Inflammatory macrophage (primary cell): ENCODE measurements at regions not wholly inside any gene's neighbourhood (a gene's known extent, or its start where the extent isn't known, plus 50 kb on each side); places are given as distances from the start of the nearest gene placed in this dataset.
A peak's percentile ranks its signal among the peaks of the same experiment; 100 is the strongest.

ENCODE experiments used
- DNase-seq, 2 donors: peaks; one replicate each; pipeline ENCODE4 v3.0.0-alpha.2; 2020 to 2022

DNA sequence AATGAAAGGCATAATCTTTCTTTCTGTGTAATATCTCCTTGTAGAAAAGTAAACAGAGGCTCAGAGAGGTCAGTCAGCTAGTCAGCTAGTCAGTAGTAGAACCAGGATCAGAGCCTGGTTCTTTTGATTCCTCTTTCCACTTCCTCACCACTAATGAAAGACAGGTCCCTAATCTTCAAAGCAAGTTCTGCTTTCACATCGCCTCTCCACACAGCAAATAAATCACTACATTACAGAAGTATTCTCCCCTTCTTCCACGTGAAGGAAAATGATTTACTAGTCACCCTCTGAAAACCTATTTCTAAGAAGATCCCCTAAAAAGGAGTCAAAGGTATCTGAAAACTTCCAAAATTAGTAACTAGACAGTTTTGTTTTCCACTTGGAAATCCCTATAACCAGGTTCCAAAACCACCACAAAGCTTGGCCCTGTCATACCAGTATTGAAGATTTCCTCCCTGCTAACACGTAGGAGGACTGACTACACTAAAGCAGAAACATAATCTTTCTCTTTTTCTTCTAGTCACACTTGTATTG, 140.5 kb upstream of the TARS1 start:
- peak; percentile 68 to 77 for DNase-seq

DNA sequence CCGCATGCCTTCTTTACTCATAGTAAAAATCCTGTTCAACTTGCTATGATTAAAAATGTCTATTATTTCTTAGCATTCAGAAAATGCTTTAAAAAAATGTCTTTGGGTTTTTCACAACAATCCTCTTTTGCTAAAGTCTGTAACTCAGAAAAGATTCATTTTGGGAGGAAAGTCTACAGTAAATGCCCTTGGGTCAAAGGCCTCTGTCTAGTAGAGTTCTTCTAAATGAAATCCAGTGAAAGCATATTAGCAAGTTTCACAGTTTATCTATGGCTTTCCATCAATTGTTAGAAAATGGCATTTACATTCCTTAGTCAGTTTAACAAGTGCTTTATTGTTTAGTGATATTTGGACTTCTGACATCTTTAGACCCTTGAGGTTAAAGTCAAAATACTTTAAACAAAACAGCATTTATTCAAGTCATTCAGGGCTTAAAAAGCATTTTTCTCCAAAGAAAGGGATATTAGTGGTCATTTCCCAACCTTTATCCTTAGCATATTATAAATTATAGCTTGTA, 137.1 kb upstream of the TARS1 start:
- DNase-seq: no peak

DNA sequence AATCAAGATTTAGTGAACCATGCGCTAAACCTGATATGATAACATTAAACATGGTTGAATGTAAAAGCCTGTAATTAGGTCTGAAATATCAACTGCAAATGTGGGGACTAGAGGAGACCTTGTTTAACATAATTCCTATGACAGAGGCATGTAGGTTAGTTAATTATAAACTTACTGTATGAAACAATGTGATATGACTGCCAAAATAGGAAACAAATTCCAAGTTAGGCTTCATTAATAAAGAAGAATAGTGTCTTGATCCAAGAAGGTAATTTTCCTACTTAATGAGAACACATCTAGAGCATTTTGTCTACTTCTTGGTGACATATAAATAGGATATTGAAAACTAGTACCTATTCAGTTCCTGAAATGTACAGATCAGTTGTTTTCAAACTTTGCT, 136.2 kb upstream of the TARS1 start:
- no peak for DNase-seq

DNA sequence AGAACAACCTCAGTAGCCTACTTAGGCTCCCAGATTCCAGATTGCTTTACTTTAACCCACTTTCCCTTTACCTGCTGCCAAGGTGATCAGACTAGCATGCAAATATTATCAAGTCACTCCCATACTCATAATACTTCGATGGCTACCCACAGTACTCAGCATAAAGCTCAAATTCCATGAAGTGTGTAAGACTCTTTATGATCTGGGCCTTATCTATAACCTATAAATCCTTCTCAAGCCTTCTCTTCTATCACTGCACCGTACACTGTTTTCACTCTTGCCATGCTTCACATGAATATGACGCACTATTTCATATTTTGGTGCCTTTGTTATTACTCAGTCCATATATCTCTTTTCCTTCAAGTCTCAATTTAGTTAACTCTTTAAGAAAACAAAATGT, 135.2 kb upstream of the TARS1 start:
- DNase-seq: no peak

DNA sequence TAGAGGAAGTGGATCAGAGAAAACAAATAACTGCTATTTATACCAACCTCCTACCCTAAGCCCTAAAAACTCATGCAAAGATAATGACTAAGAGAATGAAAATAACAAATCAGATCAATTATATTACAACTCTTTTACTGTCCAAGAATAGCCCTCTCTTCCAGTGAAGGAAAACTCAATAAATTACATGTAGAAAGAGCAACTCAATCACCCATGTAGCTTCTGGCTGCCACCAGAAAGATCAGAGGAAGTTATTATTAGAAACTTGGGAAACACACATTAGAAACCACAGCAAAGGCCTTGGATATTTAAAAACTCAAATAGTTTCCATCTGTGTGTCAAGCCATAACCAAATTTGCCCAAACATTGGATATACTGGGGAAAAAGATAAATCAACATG, 134.0 kb upstream of the TARS1 start:
- no peak for DNase-seq

DNA sequence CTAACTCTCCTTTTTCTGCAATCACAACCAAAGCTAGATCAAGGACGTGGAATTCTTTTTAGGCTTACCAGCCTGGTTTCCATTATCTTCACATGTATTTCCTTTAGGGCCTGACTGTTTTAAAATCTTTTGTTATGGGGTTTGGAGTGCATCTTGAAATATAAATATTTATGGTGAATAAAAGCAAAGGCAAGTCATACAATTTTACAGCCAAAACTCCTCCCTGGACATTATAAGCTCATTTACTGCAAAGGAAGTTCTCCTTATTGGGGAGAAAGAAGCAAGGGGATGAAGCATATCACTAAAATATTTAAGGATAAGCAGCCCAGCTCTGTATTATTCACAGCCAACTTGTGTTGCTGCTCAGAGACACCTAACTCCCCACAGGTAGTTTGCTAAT, 132.2 kb upstream of the TARS1 start:
- no peak for DNase-seq

DNA sequence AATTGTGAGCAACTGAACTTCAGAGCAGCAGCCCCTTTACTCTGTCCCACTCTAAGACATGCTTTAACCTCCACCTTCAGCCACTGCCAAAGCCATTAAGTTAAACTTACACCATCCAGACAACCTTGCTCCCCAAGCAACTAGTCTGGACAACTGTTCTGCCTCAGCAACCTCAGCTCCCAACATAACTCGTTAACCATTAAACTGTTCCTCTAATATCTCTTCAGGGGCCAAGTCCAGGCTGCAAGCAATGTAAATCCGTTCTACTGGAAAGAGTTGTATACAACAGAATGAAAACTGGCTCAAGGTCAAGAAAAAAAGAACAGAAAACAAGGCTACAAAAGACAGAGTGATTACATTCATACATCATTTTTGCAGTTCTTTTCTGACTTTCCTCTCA, 131.7 kb upstream of the TARS1 start:
- DNase-seq: no peak

DNA sequence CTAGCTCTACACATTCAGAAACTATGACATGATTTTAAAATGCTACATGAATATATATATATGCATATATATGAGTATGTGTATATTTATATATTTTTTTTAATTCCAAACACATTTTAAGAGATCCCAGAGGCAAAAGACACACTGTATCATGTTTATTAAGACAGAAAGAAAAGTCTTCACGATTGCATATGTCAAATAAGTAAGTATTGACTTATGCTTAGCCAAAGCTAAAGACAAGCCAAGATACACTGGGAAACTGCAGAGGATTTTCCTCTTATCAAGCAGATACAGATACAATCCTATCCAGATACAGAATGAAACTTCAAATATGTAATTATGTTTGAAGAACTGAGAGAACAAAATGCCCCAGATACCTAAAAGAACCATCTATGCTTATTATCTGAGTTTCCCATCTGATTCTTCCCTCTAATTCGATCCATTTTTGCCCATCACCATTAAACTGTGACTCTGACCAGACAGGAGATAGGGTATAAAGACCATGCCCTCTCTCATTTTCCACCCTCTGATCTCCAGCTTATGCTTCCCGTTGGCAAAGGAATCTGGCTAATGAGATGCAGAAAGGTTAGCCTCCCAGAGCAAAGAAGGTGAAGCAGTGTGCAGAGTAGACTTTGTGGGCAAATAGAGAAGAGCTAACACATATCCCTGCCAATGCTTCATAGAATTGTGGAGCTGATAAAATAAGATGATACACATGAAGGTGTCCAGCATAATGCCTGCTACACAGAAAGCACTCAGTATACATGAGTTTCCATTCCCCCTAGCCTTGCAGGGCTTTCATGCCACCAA, 131.0 kb upstream of the TARS1 start:
- no peak for DNase-seq

DNA sequence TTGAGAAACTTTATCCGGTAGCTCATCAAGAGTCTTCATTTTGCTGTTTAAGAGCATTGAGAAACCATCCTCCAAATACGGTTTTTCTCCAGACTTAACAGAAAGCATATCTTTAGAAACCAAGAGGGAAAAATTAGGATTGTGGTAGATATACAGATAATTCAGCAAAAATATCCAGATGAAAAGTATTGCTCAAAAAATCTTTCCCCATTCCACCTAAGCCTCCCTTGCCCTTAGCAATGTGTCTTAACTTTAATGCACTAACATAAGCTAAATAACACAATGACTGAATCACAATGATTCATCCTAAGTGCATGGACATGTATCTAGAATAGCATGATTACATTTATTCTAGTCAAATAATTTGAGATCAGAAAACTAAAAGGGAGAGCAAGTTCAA, 130.3 kb upstream of the TARS1 start:
- DNase-seq: no peak

DNA sequence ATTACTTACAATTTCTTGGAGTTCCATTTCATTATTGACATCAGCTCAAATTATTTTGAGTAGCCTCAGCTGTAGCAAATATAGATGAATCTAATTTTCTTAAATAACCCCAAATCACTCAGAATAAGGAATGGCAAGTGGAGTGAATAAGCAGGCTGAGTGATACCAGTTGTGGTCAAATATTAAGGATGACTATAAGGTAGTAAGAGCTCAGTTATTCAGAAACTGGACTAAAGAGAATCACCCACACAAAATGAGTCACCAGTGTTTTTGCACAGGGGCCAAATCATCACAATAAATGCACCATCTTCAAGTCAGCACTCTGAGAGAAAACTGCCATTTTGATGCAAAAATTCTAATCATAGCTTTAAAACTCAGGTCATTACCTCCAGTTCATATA, 128.9 kb upstream of the TARS1 start:
- DNase-seq: peak in 1 of 2 donors; percentile 44

DNA sequence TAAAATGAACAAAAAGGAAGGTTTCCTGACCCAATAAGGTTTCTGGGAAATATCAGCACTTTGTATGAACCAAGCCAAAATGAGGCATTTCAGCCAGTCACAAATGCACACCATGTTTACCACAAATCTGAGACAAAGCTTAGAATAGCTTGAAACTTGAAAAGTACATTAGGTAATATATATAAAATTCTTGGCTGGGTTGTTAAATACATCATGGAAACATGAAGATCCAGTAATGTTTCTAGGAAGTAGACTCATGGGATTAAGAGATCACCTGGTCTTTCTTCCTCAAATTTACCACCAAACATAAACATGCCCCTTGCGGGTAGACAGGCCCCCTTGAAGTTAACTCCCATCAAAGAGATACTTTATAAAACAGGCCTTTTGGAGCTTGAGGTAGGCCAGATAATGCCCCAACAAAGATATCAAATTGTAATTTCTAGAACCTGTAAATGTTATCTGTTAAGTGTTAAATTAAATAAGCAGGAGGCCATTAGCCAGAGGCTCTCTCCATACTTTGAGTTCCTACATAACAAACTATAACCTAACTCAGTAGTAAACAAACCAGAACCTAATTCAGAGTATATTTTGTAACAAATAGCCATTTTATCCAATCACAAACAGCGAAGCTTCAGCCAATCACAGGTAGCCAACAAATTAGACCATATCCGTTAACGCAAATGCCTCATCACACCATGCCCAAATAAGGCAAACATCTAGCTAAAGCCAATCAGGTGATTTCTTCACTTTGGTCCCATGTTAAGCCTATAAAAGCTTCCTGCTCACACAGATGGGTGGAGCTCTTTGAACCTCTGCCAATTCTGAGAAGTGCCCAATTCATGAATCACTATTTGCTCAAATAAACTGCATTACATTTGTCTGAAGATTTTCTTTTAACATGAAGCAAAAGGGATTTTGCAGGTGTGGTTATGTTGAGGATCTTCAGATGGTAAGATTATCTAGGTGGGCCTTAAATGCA, 127.9 kb upstream of the TARS1 start:
- no peak for DNase-seq

DNA sequence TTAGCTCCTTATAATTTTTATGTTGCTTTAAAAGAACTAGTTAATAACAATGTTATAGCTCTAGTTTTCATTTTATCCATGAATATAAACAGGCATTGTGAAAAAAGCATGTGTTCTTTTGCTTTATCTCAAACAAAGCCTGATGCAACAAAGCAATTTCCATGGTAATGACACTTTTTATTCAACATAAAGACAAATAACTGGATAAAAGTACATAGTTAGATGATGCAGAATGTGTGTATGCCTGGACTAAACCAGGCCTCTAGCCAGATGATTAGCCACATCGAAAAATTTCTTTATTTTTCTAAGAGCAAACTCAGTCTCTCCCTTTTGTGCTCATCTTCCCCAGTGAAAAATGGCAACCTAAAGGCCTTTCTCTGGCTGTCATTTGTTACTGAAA, 125.6 kb upstream of the TARS1 start:
- no peak for DNase-seq

DNA sequence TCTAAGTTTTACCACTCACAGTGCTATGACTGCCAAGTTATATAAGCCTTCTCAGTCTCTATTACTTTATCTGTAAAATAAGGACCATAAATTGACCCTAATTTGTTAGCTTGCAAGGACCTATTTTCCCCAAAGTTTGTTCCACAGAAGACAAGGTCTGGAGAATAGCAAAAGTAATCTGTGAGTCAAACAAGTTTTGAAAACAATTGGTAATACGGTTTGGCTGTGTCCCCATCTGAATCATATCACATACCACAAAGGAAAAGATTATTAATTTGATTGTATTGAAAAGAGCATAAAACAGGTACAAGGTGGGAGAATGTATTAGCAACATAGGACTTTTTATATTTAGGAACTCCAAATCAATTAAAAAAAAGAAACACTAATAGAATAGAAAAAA, 124.0 kb upstream of the TARS1 start:
- no peak for DNase-seq

DNA sequence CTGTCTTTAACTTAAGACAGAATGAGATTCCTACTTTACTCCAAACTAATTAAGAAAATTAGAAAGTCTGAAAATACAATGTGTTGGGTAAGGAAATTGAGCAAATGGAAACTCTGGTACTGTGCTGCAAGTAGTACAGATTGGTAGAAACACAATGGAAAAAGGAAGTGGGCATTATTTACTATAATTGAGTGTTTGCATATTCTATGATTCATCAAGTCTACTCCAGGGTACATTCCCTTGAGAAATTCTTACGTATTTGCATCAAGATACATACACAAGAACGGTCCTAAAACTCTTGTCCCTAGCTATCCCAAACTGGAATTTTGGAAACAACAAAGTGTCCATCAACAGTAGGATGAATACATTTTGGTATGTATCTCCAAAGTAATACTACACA, 123.5 kb upstream of the TARS1 start:
- no peak for DNase-seq

DNA sequence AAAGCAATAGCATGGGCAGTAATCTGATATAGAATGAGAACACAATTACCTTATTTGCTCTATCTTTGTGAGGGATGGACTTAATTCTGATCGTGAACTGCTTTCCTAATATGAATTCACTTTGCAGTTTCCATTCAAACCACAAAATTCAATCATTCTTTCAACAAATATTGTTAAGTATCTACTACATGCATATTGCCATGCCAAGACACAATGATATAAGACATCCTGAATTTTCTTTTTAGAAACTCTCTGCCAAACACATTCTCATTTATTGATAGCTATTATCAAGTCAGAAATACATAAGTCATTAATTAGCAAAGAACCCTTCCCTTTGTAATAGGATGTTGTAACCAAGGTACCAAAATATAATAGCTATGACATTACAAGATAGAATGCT, 121.6 kb upstream of the TARS1 start:
- no peak for DNase-seq

DNA sequence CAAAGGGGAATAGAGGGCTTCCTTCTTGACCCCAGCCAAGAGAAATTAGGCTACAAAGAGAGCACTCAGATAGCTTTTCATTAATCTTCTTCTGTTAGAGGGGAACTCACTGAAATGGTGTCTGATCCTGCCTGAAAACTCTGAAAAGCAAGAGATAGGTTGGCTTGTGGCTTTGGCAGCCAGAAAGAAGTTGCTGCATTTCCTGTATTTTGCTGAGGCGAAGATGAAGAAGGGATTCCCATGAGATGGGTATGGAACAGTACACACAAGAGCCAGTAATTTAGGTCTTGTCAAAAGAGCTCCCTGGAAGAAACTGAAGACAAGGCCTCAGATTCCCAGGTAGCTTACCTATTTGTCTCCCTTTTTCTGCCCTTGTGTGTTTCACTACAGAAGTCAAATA, 120.9 kb upstream of the TARS1 start:
- no peak for DNase-seq

DNA sequence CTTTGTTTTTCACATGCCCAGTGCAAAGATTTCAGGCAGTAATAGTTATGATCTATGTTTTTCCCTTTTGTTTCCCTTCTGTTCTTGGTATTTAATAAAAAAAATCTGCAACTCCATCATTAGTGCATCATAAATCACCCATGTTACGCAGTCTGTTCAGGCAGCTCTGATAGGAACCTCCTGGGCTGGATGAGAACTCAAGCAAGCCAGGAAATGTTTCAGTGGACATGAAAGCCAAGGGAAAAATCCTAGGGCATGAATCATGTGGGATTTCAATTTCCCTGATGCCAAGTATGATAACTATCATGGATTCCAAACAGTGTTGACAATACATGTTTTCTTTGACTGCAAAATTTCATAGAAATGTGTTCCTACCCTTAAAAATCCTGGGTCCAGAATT, 119.7 kb upstream of the TARS1 start:
- no peak for DNase-seq

DNA sequence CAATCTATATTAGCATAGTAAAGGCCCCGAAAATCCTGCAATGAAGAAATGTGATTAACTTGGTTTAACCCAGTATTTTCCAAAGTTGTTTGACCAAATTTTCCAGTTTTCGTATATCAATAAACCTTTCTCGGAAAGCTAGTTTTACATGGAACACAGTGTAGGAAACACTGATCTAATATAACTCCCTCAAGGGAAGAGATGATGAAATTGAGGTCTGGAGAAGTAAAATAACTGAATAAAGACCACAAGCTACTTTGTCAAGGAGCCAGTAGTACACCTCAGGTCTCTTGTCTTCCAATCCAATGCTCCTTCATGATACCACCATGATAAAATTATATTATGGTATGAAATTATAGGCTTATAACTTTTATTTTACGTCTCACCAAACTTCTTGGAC, 118.1 kb upstream of the TARS1 start:
- no peak for DNase-seq

DNA sequence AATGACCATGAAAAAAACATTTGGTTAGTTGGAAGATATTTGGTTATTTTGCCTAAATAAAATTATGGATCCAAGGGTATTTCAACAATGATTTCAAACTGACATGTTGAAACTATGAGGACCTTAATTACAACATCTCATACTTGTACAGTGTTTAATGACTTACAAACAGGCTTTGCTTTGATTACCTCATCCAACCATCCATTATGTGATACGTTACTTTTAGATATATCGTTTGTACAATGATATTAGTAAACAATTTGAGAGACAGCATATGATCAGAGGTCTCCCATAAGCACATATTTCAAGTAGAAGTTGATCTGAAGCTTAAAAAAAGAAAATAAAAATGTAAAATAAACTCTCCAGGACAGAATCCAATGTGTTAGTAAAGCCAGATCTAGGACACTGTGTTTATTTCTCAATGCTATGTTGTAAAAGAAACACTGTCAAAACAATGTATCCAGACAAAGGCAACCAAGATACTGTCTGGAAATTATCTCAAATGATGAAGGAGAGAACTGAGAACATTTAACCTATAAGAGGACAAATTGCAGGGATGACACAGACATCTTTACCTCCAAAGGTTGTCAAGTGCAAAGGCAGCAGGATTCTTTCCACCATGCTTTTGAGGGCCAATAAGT, 116.0 kb upstream of the TARS1 start:
- DNase-seq: no peak

DNA sequence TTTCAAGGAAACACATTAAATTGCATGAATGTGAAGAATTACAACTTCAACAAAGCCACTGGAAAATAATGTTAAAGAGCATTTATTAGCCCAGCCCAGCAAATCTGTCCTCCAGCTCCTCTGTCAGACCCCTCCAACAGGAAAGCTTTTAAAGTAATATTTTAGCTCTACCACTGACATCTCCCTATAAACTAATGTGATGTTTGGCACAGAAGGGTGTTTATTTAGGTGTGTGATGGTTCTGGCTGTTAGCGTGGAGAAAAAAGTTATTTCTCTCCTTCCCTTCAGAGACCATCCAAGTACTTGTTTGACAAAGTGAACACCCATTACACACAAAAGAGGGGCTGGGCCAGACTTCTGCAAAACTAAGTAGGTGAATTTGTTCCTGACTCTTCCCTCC, 111.9 kb upstream of the TARS1 start:
- DNase-seq: no peak

DNA sequence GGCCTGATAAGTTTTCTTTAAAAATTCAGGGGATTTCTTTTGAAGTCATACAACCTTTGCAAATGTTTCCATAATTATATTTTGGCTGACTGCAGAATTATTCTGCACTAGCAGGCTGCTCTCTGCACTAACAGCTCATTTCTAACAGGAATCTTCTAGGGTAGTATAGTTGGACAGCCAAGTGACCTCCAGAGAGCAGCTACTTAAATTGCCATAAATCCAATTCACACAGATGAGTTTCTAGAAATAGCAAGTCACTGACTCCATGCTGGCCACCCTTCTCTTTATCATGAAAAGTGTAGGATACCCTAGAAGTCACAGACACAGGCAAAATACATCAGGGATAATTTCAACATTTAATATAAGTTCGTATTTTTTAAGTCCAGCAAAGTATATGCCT, 110.9 kb upstream of the TARS1 start:
- DNase-seq: no peak

DNA sequence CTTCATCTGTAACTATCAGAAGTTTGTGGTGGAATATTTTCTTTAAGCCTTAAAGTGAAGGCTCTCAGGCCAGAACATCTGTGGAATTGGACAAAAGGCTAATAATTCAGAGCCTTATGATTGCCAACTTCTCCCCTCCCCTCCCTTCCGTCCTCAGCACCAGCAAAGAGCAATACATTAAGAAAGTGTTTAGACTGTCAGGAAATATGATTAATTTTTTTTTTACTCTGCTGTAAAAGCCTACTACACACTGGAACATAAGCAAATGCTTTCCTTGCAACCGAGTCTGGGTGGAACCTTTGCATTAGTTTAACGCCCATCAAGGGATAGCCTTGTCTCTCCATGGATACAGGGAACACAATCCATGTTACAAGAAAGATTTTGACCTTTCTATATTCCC, 110.3 kb upstream of the TARS1 start:
- DNase-seq: no peak

DNA sequence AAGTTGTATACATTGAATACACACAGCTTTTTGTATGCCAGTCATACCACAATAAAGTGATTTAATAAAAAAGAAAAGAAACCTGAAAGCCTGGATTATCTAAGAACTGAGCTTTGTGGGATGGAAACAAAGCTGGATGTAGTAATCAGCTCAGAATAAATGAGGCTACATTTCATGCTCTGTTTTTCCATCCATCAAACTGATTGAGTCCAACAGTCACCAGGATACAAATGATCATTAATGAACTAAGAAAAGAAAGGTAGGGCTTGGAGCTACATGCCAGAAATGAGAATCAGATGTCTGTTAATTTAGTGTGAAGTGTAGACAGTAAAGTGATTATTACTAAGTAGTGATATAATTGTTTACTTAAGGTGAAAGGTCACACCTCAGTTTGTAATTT, 109.8 kb upstream of the TARS1 start:
- no peak for DNase-seq
